ENCODE measurements at regions not wholly inside any gene's neighbourhood (a gene's known extent, or its start where the extent isn't known, plus 50 kb on each side); places are given as distances from the start of the nearest gene placed in this dataset.

DNA sequence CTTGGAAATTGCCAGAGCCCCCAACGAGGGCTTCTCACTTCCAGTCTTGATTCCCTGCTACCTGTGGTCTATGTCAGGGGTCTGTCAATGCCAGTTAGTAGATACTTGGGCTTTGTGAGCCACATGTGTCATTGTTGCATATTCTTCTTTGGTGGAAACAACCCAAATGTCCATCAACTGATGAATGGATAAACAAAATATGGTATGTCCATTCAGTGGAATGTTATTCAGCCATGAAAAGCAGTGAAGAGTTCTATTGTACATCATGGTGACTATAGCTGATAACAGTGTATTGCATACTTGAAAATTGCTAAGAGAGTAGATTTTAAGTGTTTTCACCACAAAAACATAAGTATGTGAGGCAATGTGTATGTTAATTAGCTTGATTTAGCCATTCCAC lies 288.1 kb downstream of the RPLP1 start:
- WGBS (ENCODE audit: insufficient coverage): 88% methylated on average over 1 of the region's 1 CpG
- peaks cover 60 to 80% of the 10 kb centered on the region in 2 donors for H3K27me3 Mint-ChIP-seq (ENCODE audit: low read depth in 2 of 2)
- intact Hi-C loops (cut with micrococcal nuclease): no loop called here
- H3K36me3 ChIP-seq (ENCODE audit: control insufficient read depth, insufficient read depth, low read length): no peaks in the 10 kb centered on the region
- H3K27ac ChIP-seq (ENCODE audit: low read length): no peak overlapping the region
- H3K9me3 Mint-ChIP-seq: no peaks in the 10 kb centered on the region
- peaks cover 28% of the 10 kb centered on the region for H3K4me1 ChIP-seq (ENCODE audit: control insufficient read depth, insufficient read depth, low read length)
- ATAC-seq: no peak
- no peak for DNase-seq
- no peak for TF ChIP-seq CTCF (IDR thresholded peaks at IDR 0.05)
- peaks cover 10% of the 10 kb centered on the region for H3K27me3 ChIP-seq (ENCODE audit: control insufficient read depth, insufficient read depth, low read length)
- H3K4me3 Mint-ChIP-seq: no peak overlapping the region
- no peaks in the 10 kb centered on the region for H3K9me3 ChIP-seq (ENCODE audit: control insufficient read depth, insufficient read depth, low read length)
- H3K4me3 ChIP-seq (ENCODE audit: low read length): no peak overlapping the region
- no peak overlapping the region for H3K27ac Mint-ChIP-seq
- H3K4me1 Mint-ChIP-seq: peaks cover 16 to 25% of the 10 kb centered on the region in 2 donors
- H3K36me3 Mint-ChIP-seq: no peaks in the 10 kb centered on the region

- WGBS (ENCODE audit: insufficient coverage): 93% methylated on average over 9 of the region's 9 CpGs
- intact Hi-C loops (cut with micrococcal nuclease): no loop called here
- no peak overlapping the region for H3K27ac Mint-ChIP-seq
Measured at GRCh38 chr15:69742361-69742760, 289.7 kb downstream of the RPLP1 start.

DNA sequence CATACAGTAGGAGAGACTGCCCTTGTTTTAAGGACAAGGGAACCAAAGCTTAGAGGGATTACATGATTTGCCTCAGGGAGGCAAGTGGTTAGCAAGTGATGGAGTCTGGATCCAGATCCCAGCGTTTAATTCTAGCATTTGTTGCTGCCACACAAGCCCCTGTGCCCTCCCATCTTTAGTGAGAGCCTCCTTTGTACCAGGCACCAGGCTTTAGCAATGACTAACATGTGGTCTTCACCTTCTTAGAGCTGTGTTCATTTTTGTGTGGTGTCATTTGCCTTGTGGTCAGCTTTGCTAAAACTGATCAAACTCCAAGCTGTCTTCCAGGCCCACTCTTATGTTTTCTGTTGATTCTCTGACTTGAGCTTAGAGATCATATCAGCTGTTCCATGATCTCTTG lies 290.5 kb downstream of the RPLP1 start:
- no peak overlapping the region for H3K27ac Mint-ChIP-seq
- H3K9me3 Mint-ChIP-seq: no peaks in the 10 kb centered on the region
- intact Hi-C loops (cut with micrococcal nuclease): no loop called here
- ATAC-seq (peak; percentile 68 to 89 (median 87)), DNase-seq (no peak)
- H3K27me3 ChIP-seq (ENCODE audit: control insufficient read depth, insufficient read depth, low read length): peaks cover 10% of the 10 kb centered on the region
- peaks cover 59 to 77% of the 10 kb centered on the region in 2 donors for H3K27me3 Mint-ChIP-seq (ENCODE audit: low read depth in 2 of 2)
- no peaks in the 10 kb centered on the region for H3K9me3 ChIP-seq (ENCODE audit: control insufficient read depth, insufficient read depth, low read length)
- peaks cover 28% of the 10 kb centered on the region for H3K4me1 ChIP-seq (ENCODE audit: control insufficient read depth, insufficient read depth, low read length)
- H3K27ac ChIP-seq (ENCODE audit: low read length): no peak overlapping the region
- WGBS (ENCODE audit: insufficient coverage): 35% methylated on average over 1 of the region's 1 CpG
- TF ChIP-seq CTCF (IDR thresholded peaks at IDR 0.05): no peak
- peaks cover 16 to 25% of the 10 kb centered on the region in 2 donors for H3K4me1 Mint-ChIP-seq
- no peaks in the 10 kb centered on the region for H3K36me3 ChIP-seq (ENCODE audit: control insufficient read depth, insufficient read depth, low read length)
- H3K4me3 Mint-ChIP-seq: no peak overlapping the region
- H3K4me3 ChIP-seq (ENCODE audit: low read length): no peak overlapping the region
- no peaks in the 10 kb centered on the region for H3K36me3 Mint-ChIP-seq

More at GRCh38 chr15:69742361-69742760, 289.7 kb downstream of the RPLP1 start:
- H3K9me3 Mint-ChIP-seq: no peaks in the 10 kb centered on the region
- H3K4me3 ChIP-seq (ENCODE audit: low read length): no peak overlapping the region
- H3K4me3 Mint-ChIP-seq: no peak overlapping the region
- H3K36me3 Mint-ChIP-seq: no peaks in the 10 kb centered on the region
- H3K9me3 ChIP-seq (ENCODE audit: control insufficient read depth, insufficient read depth, low read length): no peaks in the 10 kb centered on the region
- peaks cover 16 to 25% of the 10 kb centered on the region in 2 donors for H3K4me1 Mint-ChIP-seq
- H3K4me1 ChIP-seq (ENCODE audit: control insufficient read depth, insufficient read depth, low read length): peaks cover 28% of the 10 kb centered on the region
- ATAC-seq: no peak
- H3K27me3 Mint-ChIP-seq (ENCODE audit: low read depth in 2 of 2): peaks cover 60 to 79% of the 10 kb centered on the region in 2 donors
- TF ChIP-seq CTCF (IDR thresholded peaks at IDR 0.05): no peak
- no peak for DNase-seq
- no peaks in the 10 kb centered on the region for H3K36me3 ChIP-seq (ENCODE audit: control insufficient read depth, insufficient read depth, low read length)
- H3K27me3 ChIP-seq (ENCODE audit: control insufficient read depth, insufficient read depth, low read length): peaks cover 10% of the 10 kb centered on the region
- H3K27ac ChIP-seq (ENCODE audit: low read length): no peak overlapping the region

- no peak for ATAC-seq
Measured at GRCh38 chr15:69744391-69745162, 292.0 kb downstream of the RPLP1 start.

More at GRCh38 chr15:69744391-69745162, 292.0 kb downstream of the RPLP1 start:
- Mint-ChIP-seq H3K36me3 (no peaks in the 10 kb centered on the region), H3K4me3 (no peak overlapping the region), H3K27me3 (ENCODE audit: low read depth in 2 of 2) (peaks cover 58 to 75% of the 10 kb centered on the region in 2 donors), H3K9me3 (no peaks in the 10 kb centered on the region), H3K27ac (no peak overlapping the region), H3K4me1 (peaks cover 22 to 25% of the 10 kb centered on the region in 2 donors)
- intact Hi-C loops (cut with micrococcal nuclease): no loop called here
- Histone ChIP-seq H3K9me3 (ENCODE audit: control insufficient read depth, insufficient read depth, low read length) (no peaks in the 10 kb centered on the region), H3K36me3 (ENCODE audit: control insufficient read depth, insufficient read depth, low read length) (no peaks in the 10 kb centered on the region), H3K27ac (ENCODE audit: low read length) (no peak overlapping the region), H3K4me3 (ENCODE audit: low read length) (no peak overlapping the region), H3K4me1 (ENCODE audit: control insufficient read depth, insufficient read depth, low read length) (peaks cover 32% of the 10 kb centered on the region), H3K27me3 (ENCODE audit: control insufficient read depth, insufficient read depth, low read length) (peaks cover 7% of the 10 kb centered on the region)
- no peak for TF ChIP-seq CTCF (IDR thresholded peaks at IDR 0.05)
- DNase-seq: no peak
- 45% methylated on average over 5 of the region's 5 CpGs for WGBS (ENCODE audit: insufficient coverage)
